ENCODE measurements at regions not wholly inside any gene's neighbourhood (a gene's known extent, or its start where the extent isn't known, plus 50 kb on each side); places are given as distances from the start of the nearest gene placed in this dataset.
"Not testable (repeated sequence)": the region's sequence is repeated elsewhere in the genome, so short reads cannot be mapped to it uniquely, and the experiment has no call there.

DNA sequence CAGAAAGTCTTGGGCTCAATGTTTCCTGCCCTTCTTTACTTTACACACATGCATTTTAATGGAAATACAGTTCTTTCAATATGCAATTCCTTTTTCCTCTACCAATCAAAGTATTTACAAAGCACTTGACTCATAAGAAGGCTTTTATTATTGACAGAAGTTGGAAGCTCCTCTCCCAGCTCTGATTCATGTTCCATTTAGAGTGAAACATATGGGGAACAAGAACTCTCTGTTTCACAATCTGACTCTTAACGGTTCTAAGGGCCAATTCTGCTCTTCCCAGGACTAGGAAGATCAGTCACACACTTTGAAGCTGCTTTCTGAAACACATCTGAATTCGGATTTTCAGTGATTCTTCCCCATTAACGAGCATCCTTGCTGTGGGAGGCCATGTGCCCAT is 300.5 kb downstream of the ANAPC1 start:
- H3K4me1 ChIP-seq (ENCODE audit: control insufficient read depth, insufficient read depth, low read length); DNase-seq (ENCODE audit: low read depth, low spot score); intact Hi-C loops (cut with micrococcal nuclease; ENCODE audit: unreplicated experiment); H3K4me3 ChIP-seq (ENCODE audit: low read depth in 2 of 2, low read length in 2 of 2); H3K9me3 ChIP-seq (ENCODE audit: control insufficient read depth, insufficient read depth, low read depth, low read length); H3K27ac ChIP-seq (ENCODE audit: low read length); H3K36me3 ChIP-seq (ENCODE audit: control insufficient read depth, insufficient read depth, low read length); ATAC-seq; POLR2A ChIA-PET; in situ Hi-C loops (cut with HindIII; ENCODE audit: low pct_unique_long_range_greater_than_20kb, low sequenced_read_pairs); BruUV-seq (replicated peaks); H3K27me3 ChIP-seq (ENCODE audit: control insufficient read depth, insufficient read depth, low read length); CTCF ChIA-PET: not testable (repeated sequence)

DNA sequence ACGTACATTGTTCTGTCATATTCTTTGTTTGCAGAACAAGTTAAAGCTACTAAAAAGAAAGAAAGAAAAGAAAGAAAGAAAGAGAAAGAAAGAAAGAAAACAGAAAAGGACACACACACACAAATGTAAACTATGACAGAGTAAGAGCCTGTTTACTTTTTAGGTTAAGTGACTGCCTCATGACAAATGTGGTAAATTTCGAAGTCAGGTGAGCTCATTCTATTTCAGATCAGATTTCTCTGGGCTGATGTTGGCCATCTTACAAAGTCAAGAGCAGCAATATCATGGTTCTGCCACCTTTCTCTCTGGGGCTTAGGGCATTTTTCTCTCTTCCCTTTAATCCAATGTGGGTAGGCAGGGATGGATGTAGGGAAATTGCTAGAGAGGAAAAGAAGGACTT is 299.5 kb downstream of the ANAPC1 start:
- H3K27me3 ChIP-seq (ENCODE audit: control insufficient read depth, insufficient read depth, low read length); H3K4me1 ChIP-seq (ENCODE audit: control insufficient read depth, insufficient read depth, low read length); in situ Hi-C loops (cut with HindIII; ENCODE audit: low pct_unique_long_range_greater_than_20kb, low sequenced_read_pairs): not testable (repeated sequence)

DNA sequence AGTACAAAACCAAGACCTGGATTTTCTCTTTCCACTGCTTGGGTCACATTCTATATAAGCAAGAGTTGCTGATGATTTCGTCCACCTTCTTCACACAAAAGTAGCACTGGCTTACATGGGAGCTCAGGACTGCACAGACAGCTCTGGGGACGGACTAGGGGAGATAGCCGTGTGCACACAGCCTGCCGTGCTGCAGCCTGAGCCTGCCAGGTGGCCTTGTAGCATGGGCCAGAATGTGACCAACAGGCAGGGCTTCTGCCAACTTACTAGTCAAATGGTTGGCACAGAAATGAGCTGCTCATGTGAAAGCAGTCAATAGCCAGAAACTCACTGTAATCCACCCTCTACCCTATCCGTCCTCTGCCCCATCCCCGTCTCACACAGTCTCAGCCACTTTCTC is 299.0 kb downstream of the ANAPC1 start:
- H3K4me3 ChIP-seq (ENCODE audit: low read depth in 2 of 2, low read length in 2 of 2); H3K27me3 ChIP-seq (ENCODE audit: control insufficient read depth, insufficient read depth, low read length); DNase-seq (ENCODE audit: low read depth, low spot score); H3K9me3 ChIP-seq (ENCODE audit: control insufficient read depth, insufficient read depth, low read depth, low read length); in situ Hi-C loops (cut with HindIII; ENCODE audit: low pct_unique_long_range_greater_than_20kb, low sequenced_read_pairs); POLR2A ChIA-PET; BruUV-seq (replicated peaks); intact Hi-C loops (cut with micrococcal nuclease; ENCODE audit: unreplicated experiment); ATAC-seq; CTCF ChIA-PET; H3K36me3 ChIP-seq (ENCODE audit: control insufficient read depth, insufficient read depth, low read length); H3K27ac ChIP-seq (ENCODE audit: low read length); H3K4me1 ChIP-seq (ENCODE audit: control insufficient read depth, insufficient read depth, low read length): not testable (repeated sequence)

More for the DNA sequence above, 299.5 kb downstream of the ANAPC1 start:
- DNase-seq (ENCODE audit: low read depth, low spot score); BruUV-seq (replicated peaks); CTCF ChIA-PET; POLR2A ChIA-PET; H3K27ac ChIP-seq (ENCODE audit: low read length); H3K9me3 ChIP-seq (ENCODE audit: control insufficient read depth, insufficient read depth, low read depth, low read length); ATAC-seq; H3K36me3 ChIP-seq (ENCODE audit: control insufficient read depth, insufficient read depth, low read length); intact Hi-C loops (cut with micrococcal nuclease; ENCODE audit: unreplicated experiment); H3K4me3 ChIP-seq (ENCODE audit: low read depth in 2 of 2, low read length in 2 of 2): not testable (repeated sequence)

DNA sequence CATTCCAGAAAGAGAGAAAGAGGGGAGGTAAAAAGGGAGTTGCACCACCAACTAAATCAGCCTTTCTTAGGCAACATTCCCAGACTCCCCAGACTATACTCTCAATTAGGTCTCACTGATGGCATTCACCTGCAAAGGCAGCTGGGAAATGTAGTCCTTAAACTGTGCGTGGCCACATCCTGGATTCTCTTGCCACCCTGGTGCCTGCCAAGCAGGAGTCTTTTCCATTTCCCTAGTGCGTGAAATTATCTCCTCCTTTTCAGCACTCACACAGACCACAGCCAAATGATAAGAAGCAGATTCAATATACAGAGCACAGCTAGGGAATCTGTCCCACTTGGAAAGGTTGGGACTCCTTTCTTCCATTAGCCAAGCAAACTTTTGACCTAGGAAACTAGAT is 298.0 kb downstream of the ANAPC1 start:
- CTCF ChIA-PET; H3K4me1 ChIP-seq (ENCODE audit: control insufficient read depth, insufficient read depth, low read length); ATAC-seq; H3K27ac ChIP-seq (ENCODE audit: low read length); intact Hi-C loops (cut with micrococcal nuclease; ENCODE audit: unreplicated experiment); H3K36me3 ChIP-seq (ENCODE audit: control insufficient read depth, insufficient read depth, low read length); DNase-seq (ENCODE audit: low read depth, low spot score); in situ Hi-C loops (cut with HindIII; ENCODE audit: low pct_unique_long_range_greater_than_20kb, low sequenced_read_pairs); H3K4me3 ChIP-seq (ENCODE audit: low read depth in 2 of 2, low read length in 2 of 2); BruUV-seq (replicated peaks); H3K27me3 ChIP-seq (ENCODE audit: control insufficient read depth, insufficient read depth, low read length); POLR2A ChIA-PET; H3K9me3 ChIP-seq (ENCODE audit: control insufficient read depth, insufficient read depth, low read depth, low read length): not testable (repeated sequence)

DNA sequence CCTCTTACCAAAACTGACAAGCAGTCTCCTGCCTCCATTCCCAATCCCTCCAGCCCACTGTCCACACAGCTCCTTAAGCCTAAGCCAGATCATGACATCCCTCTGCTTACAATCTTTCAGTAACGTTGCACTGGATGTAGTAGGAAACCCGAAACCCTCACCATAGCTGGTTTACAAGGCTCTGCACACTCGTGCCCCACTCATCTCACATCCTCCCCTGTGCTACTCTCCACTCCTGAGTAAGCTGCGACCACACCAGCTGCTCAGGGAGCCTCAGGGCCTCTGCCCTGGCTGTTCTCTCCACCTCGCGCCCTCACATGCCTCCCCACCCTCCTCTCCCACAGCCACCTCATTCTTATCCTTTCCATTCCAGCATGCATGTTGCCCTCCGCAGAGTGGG is 288.9 kb downstream of the ANAPC1 start:
- H3K4me1 ChIP-seq (ENCODE audit: control insufficient read depth, insufficient read depth, low read length); POLR2A ChIA-PET; H3K9me3 ChIP-seq (ENCODE audit: control insufficient read depth, insufficient read depth, low read depth, low read length); ATAC-seq; CTCF ChIA-PET; DNase-seq (ENCODE audit: low read depth, low spot score); H3K36me3 ChIP-seq (ENCODE audit: control insufficient read depth, insufficient read depth, low read length); H3K27me3 ChIP-seq (ENCODE audit: control insufficient read depth, insufficient read depth, low read length); BruUV-seq (replicated peaks); in situ Hi-C loops (cut with HindIII; ENCODE audit: low pct_unique_long_range_greater_than_20kb, low sequenced_read_pairs); H3K4me3 ChIP-seq (ENCODE audit: low read depth in 2 of 2, low read length in 2 of 2); intact Hi-C loops (cut with micrococcal nuclease; ENCODE audit: unreplicated experiment); H3K27ac ChIP-seq (ENCODE audit: low read length): not testable (repeated sequence)
